ENCODE measurements at regions not wholly inside any gene's neighbourhood (a gene's known extent, or its start where the extent isn't known, plus 50 kb on each side); places are given as distances from the start of the nearest gene placed in this dataset.

GRCh38 chr1:30316056-30316455 lies 407.3 kb downstream of the MATN1 start:
- no peak for DNase-seq (ENCODE audit: low read depth)
- no peak overlapping the region for H3K4me3 ChIP-seq (replicated peaks; ENCODE audit: low read depth, low read length)
- no peak for TF ChIP-seq CTCF (IDR thresholded peaks at IDR 0.05; ENCODE audit: low read length, missing control alignments)

- TF ChIP-seq CTCF (IDR thresholded peaks at IDR 0.05; ENCODE audit: low read length, missing control alignments): no peak
- no peak for DNase-seq (ENCODE audit: low read depth)
- no peak overlapping the region for H3K4me3 ChIP-seq (replicated peaks; ENCODE audit: low read depth, low read length)
These were observed 408.0 kb downstream of the MATN1 start for GRCh38 chr1:30315185-30315960.

- no peak for DNase-seq (ENCODE audit: low read depth)
- TF ChIP-seq CTCF (IDR thresholded peaks at IDR 0.05; ENCODE audit: low read length, missing control alignments): no peak
- H3K4me3 ChIP-seq (replicated peaks; ENCODE audit: low read depth, low read length): no peak overlapping the region
These were observed 408.8 kb downstream of the MATN1 start for GRCh38 chr1:30314591-30314990.

GRCh38 chr1:30313584-30313983 lies 409.8 kb downstream of the MATN1 start:
- no peak for TF ChIP-seq CTCF (IDR thresholded peaks at IDR 0.05; ENCODE audit: low read length, missing control alignments)
- no peak overlapping the region for H3K4me3 ChIP-seq (replicated peaks; ENCODE audit: low read depth, low read length)
- no peak for DNase-seq (ENCODE audit: low read depth)

DNA sequence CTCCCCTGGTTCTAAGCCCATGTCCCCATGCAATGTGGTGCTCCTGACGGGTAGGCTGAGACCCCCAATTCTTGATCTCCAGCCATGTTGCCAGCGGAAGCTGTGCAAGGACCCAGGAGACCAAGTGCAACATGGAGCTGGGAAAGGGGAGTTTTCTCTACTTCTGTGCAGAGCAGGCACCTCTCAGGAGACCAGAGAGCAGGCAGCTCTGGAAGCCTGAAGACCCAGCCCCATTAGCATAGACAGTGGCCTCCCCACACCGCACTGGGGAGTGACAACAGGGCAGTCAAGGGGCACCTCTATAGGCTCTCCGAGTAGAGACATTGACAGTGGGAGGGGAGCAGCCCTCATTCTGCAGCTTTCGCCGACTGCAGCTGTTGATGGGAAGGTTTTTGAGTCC lies 410.2 kb downstream of the MATN1 start:
- no peak for TF ChIP-seq CTCF (IDR thresholded peaks at IDR 0.05; ENCODE audit: low read length, missing control alignments)

GRCh38 chr1:30312226-30312625 lies 411.2 kb downstream of the MATN1 start:
- no peak for TF ChIP-seq CTCF (IDR thresholded peaks at IDR 0.05; ENCODE audit: low read length, missing control alignments)
- DNase-seq (ENCODE audit: low read depth): no peak
- H3K4me3 ChIP-seq (replicated peaks; ENCODE audit: low read depth, low read length): no peak overlapping the region

More for the DNA sequence above, 410.2 kb downstream of the MATN1 start:
- DNase-seq (ENCODE audit: low read depth): no peak
- no peak overlapping the region for H3K4me3 ChIP-seq (replicated peaks; ENCODE audit: low read depth, low read length)

GRCh38 chr1:30311749-30312148 lies 411.6 kb downstream of the MATN1 start:
- no peak overlapping the region for H3K4me3 ChIP-seq (replicated peaks; ENCODE audit: low read depth, low read length)
- DNase-seq (ENCODE audit: low read depth): no peak
- TF ChIP-seq CTCF (IDR thresholded peaks at IDR 0.05; ENCODE audit: low read length, missing control alignments): no peak

Data from fibroblast of pulmonary artery (primary cell).